ENCODE measurements at regions not wholly inside any gene's neighbourhood (a gene's known extent, or its start where the extent isn't known, plus 50 kb on each side); places are given as distances from the start of the nearest gene placed in this dataset.
"Not testable (repeated sequence)": the region's sequence is repeated elsewhere in the genome, so short reads cannot be mapped to it uniquely, and the experiment has no call there.

DNA sequence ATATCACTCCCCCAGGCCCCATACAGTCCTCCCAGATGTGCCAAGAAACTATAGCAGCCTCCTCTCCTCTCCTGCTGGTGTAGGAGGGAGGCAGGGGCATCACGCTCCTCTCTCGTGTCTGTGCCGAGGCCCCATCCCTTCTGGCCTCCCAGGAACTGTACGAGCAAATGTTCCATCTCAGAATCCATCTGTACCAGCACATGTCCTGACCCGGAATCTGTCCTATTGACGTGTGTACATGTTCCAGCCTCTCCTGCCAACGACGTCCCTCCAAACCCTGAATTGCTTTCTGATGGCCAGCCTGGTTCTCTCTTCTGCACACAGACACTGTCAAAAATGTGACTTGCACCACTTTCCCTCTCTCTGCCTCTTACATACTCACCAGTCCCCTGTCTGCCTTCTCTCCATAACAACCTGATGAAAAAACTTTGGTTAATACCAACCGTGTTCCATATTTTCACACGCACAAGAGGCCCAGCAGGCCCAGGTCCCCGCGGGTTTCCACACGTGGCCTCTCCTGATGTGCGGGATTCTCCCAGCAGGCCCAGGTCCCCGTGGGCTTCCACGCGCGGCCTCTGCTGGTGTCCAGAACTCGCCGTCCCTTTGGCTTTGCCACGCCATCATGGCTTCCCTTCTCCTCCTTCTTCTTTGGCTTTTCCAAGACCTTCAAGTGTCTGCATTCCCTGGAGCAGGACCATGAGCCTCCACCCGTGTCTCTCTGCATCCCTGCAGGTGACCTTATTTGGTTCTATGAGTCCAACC, 125.2 kb upstream of the THBS2 start:
- DNase-seq = no peak

DNA sequence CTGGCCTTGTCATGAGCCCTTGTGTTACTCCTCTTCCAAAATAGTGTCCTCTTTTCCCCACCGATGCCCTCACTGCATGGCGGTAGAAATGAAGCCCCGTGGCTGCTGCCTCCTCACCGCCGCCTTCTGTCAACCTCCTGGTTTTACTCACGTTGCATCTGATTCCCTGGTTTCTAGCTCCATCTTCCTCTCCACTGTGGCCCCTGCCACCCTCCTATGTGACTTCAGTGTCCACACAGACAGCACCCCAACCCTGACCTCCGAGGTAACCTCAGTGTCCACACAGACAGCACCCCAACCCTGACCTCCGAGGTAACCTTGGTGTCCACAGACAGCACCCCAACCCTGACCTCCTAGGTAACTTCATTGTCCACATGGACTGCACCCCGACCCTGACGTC, 122.8 kb upstream of the THBS2 start:
- DNase-seq = no peak

DNA sequence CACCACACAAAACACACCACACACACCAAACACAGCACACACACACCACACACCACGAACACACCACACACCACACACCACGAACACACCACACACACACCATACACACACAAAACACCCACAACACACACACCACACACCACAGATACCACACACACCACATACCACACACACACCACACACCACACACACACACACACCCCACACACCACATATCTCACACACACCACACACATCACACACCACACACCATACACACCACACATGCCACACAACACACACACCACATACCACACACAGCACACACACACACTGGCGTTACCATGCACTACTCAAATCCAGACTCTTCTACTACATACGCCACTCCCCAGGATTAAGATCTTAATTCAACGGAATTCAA, 118.9 kb upstream of the THBS2 start:
- DNase-seq = no peak

DNA sequence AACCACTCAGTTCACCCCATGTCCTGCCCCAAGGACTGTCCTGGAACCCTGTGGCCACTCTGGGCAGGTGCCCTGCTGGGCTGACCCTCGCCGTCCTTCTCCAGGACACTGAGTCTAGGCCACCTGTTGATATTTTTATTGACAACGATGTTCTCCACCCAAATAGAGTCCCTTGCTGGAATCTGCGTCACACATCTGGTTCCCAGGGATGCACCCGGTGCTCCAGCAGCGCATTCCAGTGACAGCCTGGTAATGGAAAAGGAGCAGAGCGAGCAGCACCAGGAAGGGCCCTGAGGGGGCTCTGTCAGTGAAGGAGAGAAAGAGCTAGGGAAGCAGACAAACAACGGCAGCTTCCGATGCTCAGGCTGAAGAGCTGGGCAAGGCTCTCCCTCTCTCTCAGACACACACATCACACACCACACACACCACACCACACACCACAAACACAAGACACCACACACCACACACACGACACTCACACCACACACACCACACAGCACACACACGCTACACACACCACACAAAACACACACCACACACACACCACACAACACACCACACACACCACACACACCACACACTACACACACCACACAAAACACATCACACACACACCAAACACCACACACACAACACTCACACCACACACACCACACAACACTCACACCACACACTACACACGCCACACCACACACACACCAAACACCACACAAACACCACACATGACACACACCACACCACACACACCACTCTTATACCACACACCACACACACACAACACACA, 117.9 kb upstream of the THBS2 start:
- DNase-seq = no peak

DNA sequence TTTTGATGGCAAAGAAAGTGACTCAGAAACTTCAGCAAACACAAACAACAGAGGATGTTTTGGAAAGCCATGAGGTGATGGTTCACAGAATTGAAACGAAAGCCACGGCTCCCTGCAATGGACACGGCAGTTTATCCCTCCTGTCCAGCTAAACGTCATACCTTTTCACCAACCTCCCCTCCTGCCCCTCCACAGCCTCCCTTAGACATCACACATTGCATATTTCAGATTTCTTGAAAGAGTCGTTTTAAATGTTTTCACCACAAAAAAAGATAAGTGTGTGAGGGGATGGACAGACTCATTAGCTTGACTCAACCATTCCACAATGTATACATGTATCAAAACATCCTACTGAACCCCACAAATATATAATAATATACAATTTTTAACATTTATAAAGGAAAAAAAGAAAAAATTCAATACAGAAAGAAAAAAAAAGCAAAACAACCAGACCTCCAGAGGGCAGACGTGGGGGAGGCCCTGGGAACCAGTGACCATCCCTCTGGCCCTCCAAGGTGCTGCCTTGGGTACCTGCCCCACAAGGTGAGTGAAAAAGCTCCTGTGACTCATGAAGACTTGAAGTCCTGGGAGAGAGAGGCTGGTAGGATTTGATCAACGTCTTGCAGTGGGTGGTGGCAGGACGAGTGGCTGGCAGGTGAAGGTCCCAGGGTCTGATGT, 117.2 kb upstream of the THBS2 start:
- no peak for DNase-seq

DNA sequence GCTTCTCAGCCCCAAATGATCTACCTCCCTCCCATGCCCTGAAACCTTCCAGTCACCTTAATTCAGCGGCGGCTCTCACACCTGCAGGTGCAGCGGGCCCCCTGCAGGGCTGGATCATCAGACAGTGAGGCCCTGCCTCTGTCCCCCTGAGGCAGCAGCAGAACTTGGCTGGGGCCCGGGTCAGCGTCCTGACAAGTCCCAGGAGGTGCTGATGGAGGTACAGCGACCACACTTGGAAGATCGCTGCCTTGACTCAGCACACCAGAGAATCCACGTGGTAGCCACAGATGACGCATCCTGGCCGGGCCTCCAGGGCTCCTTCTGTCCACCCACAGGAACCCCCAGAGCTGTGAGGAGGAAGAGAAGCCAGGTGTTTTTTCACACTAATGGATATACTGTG, 116.4 kb upstream of the THBS2 start:
- DNase-seq = no peak

DNA sequence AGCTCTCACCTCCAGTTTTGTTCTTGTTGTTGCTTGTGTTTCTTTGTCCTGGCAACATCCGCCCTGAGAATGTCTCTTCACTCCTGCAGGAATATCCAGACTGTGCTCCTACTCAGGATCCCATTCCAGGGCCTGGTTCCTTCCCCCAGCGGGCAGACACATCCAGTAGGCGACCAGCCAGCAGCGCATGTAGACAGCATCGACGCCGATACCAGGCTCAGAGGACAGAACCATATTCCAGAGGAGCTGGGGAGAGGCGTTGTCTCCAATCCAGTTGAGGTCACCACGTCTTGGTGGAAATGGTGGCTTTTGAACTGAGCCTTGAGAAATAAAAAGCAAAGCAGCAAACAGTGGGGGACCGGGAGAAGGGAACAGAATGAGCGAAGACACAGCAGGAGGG, 114.6 kb upstream of the THBS2 start:
- no peak for DNase-seq

DNA sequence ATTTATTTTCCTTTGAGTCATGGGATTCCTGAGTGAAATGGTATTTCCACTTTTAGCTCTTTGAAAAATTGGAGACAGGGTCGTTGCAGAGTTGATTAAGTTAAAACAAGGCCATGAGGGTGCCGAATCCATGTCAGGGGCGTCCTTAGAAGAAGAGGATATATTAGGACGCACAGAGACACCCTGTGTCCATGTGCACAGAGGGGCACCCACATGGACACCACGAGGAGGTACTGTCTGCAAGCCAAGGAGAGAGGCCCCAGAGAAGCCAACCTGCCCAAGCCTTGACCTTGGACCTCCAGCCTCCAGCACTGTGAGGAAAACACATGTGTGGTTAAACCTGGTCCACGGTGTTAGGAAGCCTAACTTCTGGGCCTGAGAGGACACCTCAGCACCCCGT, 113.9 kb upstream of the THBS2 start:
- DNase-seq = no peak

DNA sequence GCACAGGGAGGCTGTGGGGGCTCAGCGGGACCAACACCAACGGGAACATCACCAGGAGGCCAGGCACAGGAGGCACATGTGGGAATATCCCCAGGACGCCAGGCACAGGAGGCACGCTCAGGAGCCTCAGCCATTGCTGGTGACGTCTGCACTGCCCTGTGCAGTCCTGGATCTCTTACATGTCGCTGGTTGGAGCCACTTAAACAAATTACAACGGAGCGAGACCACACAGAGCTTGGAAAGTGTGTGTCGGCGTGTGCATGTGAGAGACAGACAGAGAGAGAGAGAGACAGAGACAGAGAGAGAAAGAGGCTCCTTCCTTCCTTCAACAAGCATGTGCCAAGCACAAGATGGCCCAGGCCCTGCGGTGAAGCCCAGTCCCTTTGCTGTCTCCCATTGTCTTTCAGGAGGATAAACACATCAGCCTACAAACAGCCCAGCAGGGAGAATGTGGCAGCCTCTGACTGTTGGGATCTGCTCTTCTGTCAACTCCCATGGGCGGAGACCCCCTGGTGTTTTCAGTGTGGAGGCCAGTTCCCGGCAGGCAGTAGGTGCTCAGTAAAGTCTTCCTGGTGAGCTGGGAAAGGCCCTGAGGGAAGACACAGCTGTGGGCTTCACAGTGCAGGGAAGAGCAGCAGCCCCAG, 112.7 kb upstream of the THBS2 start:
- DNase-seq = no peak

DNA sequence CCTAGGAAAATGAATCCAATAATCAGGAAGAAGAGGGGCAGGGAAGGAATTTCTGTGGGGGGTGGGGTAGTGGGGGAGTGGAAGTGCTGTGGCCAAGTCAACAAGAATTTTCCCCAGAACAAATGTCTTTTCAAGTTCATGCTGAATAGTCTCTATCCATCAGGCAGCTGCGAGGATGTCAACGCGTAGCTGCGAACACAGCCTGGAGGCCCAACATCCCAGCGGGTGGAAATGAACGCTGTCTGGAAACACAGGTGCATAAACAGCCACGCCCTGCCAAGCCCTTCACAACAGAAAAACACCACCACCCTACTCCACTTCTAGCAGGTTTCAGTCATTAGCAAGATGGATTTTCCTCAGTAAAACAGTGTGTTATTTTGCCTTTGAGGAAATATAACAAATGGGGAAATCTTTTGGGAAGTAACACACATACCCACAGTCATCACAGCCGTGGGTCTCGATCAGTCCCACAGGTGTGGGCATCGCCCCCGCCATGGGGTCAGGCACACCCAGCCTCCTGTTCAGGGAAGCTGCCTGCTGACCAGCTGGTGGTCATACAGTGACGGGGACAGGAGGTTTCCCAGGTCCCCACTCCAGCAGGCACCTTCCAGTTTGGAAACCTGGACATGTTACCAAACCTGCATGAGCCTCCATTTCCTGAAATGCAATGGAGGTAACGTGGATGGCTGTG, 112.1 kb upstream of the THBS2 start:
- no peak for DNase-seq

DNA sequence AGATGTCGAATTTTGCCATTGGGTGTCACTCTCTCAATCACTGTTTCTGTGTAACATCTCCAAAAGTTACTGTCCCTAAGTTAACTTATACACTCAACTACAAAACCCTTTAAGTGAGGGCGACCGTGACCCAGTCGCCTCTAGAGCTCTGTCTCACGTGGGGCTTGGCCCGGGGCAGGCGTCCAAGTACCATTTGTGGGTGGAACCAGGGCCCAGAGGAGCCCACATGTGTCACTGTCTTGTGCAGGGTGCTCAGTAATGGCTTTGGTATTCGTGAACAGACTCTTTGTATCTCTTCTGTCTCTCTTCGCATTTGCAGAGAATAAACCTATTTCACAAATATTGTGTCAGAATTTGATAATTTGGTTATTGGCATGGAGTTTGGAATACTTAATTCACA, 109.9 kb upstream of the THBS2 start:
- no peak for DNase-seq

DNA sequence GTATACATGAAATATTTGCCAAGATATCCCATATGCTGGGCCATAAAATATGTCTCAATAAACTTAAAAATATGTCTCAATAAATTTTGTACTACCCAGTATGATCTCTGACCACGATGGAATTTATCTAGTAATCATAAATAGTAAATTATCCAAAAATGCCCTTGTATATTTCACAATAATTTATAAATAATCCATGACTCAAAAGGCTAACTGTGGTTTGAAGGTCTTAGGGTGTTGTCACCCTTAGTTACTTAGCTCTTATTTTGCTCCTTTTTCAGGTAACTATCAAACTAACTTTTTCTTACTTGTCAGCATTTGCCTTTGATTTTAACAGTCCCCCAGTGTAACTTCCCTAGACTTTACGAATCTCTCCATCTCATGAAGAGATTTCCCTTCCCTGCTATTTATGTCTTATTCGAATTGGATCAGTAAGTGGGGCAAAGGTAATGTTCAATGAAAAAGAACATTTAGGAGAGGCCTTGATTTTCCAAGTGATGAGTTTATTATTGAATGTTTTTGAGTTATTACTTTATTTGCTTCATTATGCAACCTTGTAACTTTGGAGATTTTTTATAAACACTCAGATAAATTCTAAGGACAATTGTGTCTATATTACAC, 109.0 kb upstream of the THBS2 start:
- no peak for DNase-seq

DNA sequence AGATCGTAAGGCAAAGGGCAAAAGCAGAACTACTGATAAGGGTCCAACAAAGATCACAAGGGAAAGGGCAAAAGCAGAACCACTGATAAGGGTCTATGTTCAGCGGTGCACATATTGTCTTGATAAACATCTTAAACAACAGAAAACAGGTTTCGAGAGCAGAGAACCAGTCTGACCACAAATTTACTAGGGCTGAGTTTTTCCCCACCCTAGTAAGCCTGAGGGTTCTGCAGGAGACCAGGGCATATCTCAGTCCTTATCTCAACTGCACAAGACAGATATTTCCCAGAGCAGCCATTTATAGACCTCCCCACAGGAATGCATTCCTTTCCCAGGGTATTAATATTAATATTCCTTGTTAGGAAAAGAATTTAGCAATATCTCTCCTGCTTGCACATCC, 101.4 kb upstream of the THBS2 start:
- not testable (repeated sequence) for DNase-seq

DNA sequence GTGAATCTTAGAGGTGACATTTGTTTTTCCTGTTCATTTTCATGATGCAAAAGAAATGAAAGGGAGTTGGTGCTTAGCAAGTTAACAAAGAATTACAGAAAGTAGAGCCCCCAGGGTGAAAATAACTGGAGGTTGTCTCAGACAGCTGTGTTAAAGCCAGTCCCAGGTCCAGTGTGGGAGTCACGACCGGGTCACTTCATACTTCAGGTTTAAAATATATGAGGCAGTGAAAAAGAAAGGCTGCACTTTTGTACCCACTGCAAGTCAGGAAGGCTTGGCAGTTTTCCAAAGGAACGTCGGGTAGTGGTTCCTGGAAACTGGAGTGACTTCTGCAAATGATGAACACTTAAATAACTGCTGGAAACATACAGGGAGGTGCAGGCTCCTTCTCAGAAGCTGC, 91.5 kb upstream of the THBS2 start:
- no peak for DNase-seq

DNA sequence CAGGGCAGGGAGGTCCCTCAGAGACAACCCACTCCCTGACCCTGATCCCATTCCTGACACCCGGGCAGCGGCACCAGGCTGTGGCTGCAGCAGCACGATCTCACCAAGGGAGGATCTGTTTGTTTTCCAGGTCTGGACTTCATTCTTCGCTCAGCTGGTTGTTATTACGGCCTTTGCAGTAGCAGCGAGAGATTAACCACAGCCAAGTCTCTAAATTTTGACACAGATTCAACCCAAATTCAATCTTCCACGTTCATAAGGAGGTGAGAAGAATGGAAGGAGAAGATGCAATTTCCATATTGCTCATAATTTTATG, 91.1 kb upstream of the THBS2 start:
- DNase-seq = no peak

DNA sequence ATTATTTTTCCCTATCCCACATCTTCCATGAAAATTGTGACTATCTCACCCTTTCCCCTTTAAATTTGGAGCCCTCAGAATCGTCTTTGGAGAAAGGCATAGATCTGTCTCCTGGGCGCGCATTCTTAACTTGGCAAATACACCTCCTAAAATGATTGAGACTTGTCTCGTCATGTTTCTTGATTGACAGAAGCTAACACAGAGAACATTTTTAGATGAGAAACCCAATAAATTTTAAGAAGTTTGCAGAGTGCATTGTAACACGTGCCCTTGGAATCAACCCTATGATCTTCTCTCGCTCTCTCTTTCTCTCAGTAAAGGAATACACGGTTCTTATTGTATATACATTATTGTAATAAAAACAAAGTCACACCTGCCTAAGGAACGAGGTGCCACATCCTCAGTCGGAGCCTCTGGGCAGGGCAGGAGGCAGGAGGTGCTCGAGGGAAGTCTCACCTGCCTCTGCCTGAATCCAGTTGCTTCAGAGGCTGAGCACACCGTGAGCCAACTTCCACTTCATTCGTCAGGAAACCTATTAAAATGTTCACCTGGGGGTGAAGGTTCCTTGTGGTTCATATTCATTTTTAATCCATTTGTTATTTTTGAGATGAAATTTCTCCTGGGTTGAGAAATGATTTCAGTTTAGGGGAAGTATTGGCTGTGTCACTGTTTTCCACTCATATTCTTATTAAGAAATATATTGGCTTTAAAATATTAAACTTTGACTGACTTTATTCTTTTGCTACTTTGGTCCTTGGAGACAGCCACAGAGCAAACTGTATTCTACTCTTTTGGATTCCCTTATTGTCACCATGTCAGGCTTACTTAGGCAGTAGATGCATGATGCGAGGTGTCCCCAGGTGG, 90.5 kb upstream of the THBS2 start:
- DNase-seq = no peak

DNA sequence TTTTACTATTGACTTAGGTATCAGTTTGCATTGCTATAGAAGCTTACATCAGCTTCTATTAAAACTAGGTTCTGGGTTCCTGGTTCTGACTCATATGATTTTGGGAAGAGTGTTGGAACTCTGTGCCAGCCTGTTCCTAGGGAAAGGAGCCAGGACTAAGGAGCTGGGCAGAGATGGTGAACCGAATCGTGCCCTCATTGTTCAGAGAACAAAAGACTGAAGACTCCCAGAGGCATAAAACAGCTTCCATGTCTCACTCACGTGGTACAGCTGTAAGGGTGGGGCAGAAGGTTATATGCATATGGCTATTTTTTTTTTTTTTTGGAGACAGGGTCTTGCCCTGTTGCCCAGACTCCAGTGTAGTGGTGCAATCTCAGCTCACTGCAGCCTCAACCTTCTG, 89.1 kb upstream of the THBS2 start:
- no peak for DNase-seq

DNA sequence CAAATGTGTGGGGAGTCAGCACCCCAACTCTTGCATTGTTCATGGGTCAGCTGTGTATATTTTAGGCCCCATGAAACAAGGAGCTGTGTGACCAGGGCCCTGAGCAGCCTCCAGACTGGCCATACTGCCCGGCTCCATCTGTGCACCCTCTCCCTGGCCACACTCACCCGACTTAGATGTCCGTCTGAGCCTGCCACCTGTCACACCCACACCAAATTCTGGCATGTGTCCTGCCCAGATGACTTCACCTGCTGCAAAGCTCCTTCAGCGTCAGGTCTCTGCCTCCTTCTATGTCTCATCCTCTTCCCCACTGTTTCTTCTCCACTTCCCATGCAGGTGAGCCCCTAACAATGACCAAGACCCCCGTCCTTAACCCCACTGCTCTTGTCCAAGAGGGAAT, 88.1 kb upstream of the THBS2 start:
- no peak for DNase-seq

DNA sequence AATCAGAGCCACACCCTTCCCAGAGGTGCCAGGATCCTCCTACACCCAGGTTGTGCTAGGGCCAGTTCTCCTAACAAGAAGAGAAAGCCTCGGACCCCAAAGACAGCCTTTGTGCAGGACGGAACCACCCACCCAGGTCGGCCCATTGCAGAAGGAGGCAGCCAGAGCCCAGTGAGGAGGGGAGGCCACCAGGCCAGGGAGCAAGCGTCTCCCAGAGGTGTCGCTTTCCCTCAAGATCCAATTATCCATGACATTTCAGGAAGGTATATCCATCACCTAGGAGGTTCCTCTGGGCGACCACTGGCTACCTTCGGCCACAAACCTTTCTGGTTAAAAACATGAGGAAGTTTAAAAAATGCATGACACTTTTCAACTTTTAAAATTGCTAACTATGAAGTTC, 87.4 kb upstream of the THBS2 start:
- no peak for DNase-seq

DNA sequence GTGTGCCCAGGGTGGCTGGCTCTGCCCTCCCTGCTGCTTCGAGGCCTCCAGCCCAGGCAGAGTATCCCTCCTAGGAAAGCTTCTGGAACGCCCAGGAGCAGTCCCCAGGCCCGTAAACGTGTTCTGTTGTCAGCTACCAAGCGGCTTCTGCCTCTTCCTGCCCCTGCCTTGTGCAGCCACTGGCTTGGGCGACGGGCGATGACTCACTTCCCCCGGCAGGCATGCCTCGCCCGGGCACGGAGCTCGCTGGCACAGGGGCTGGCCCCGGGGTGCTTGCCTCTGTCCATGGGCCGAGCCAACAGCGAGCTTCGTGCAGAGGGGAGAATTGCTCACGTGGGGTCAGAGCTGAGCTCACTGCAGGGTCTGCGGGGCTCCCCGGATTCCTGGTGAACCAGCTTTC, 86.7 kb upstream of the THBS2 start:
- no peak for DNase-seq

DNA sequence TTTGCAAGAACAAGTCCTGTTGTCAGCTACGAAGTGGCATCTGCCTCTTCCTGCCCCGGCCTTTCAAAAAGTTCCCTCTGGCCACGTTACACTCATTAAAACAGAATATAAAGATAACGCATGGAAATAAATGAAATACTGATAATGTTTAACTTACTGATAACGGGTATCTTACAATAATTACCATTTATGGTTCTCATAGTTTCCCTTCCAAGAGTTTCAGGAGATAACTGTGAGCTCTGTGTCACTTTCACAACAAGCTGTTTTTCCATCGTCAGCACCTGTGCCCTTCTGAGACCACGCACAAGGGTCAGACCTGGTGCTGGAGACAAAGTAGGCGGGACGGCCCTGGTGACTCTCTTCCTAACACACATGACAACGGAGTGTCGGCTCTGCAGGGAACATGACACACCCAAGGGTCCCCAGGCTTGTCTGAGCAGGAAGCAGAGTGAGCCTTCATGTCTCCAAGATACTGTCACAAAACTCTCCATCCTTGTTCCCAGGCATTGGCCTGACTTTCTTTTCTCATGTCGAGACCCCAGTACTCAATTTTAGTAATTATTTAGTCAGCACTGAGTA, 86.2 kb upstream of the THBS2 start:
- no peak for DNase-seq
